K562 (cell line): ENCODE measurements at regions not wholly inside any gene's neighbourhood (a gene's known extent, or its start where the extent isn't known, plus 50 kb on each side); places are given as distances from the start of the nearest gene placed in this dataset.

Experiments
- CHD7 ChIP-seq: fragments of 200-600 bp; sonication (generic); IDR thresholded peaks from one replicate; pipeline ENCODE4 v1.6.1; 2012; ENCODE audit warnings: mild to moderate bottlenecking, low read depth, low read length, inconsistent platforms
- IRF1 ChIP-seq: sonication (generic); formaldehyde crosslinking; IDR thresholded peaks from 2 replicates; pipeline ENCODE4 v1.8.0; 2022; ENCODE audit warnings: missing genetic modification reagents, mild to moderate bottlenecking, borderline replicate concordance
- POLR2B ChIP-seq: fragments of 450-650 bp; IDR thresholded peaks from 2 replicates; pipeline ENCODE4 v1.6.1; 2018; ENCODE audit warnings: low read depth; ENCODE audit not compliant: partially characterized antibody
- RNF2 ChIP-seq: sonication (generic); IDR thresholded peaks from 2 replicates; pipeline ENCODE4 v1.6.1; 2016
- RREB1 ChIP-seq: fragments of 250-450 bp; sonication (Bioruptor Pico); IDR thresholded peaks from 2 replicates; pipeline ENCODE4 v1.4.0; 2020
- SMARCC2 ChIP-seq: fragments of 450-650 bp; IDR thresholded peaks from 2 replicates; pipeline ENCODE4 v1.6.1; 2017; ENCODE audit warnings: antibody characterized with exemption, moderate library complexity, mild to moderate bottlenecking, low read depth
- TAF7 ChIP-seq: fragments of 450-650 bp; IDR thresholded peaks from 2 replicates; pipeline ENCODE4 v1.6.1; 2016; ENCODE audit warnings: missing genetic modification characterization, missing compliant biosample characterization
- ZBTB2 ChIP-seq: fragments of 450-650 bp; IDR thresholded peaks from 2 replicates; pipeline ENCODE4 v1.6.1; 2016; ENCODE audit warnings: antibody characterized with exemption
- ZFX ChIP-seq: sonication (generic); formaldehyde crosslinking; IDR thresholded peaks from 2 replicates; pipeline ENCODE4 v1.8.0; 2022; ENCODE audit warnings: mild to moderate bottlenecking, missing genetic modification reagents, moderate library complexity

- TF ChIP-seq ZBTB2 (no peak), POLR2B (no peak), CHD7 (peak; percentile 63), RREB1 (CRISPR knock-in tag) (no peak), SMARCC2 (no peak), TAF7 (tag) (0 out of 2 replicates have a peak, but pooled peaks have one; percentile 8), ZFX (CRISPR knock-in tag) (peak; percentile 59), RNF2 (peak; percentile 56; the same call in 1 of the 2 replicates), IRF1 (CRISPR knock-in tag) (no peak)
Observed at GRCh38 chr6:26205161-26205624, 118.0 kb downstream of the HFE start (continued).
